ENCODE measurements at regions not wholly inside any gene's neighbourhood (a gene's known extent, or its start where the extent isn't known, plus 50 kb on each side); places are given as distances from the start of the nearest gene placed in this dataset.

GRCh38 chr13:107822006-107822405 is 393.3 kb downstream of the LIG4 start:
- Histone ChIP-seq H3K27ac (ENCODE audit: extremely low read depth, low read depth, low read length) (no peak overlapping the region), H3K4me1 (ENCODE audit: control insufficient read depth, insufficient read depth, low read length) (no peaks in the 10 kb centered on the region), H3K36me3 (ENCODE audit: control insufficient read depth in 2 of 2, insufficient read depth in 1 of 2, low read length in 2 of 2) (no peaks in the 10 kb centered on the region), H3K4me3 (ENCODE audit: low read depth, low read length) (no peak overlapping the region), H3K9me3 (ENCODE audit: control insufficient read depth, insufficient read depth, low read depth, low read length) (no peaks in the 10 kb centered on the region)
- ChIA-PET POLR2A (no interaction called here), CTCF (no interaction called here)
- no peak for TF ChIP-seq ZNF624 (tag by site-specific recombination; IDR thresholded peaks at IDR 0.05)
- TF ChIP-seq ZSCAN16 (tag by site-specific recombination; IDR thresholded peaks at IDR 0.05), result no peak
- TF ChIP-seq FEZF1 (tag by site-specific recombination; IDR thresholded peaks at IDR 0.05), result no peak
- TF ChIP-seq ZNF433 (tag by site-specific recombination; IDR thresholded peaks at IDR 0.05; ENCODE audit: low read depth), result no peak
- no peak for TF ChIP-seq ZBTB44 (tag by site-specific recombination; IDR thresholded peaks at IDR 0.05)
- TF ChIP-seq ZNF362 (tag by site-specific recombination; IDR thresholded peaks at IDR 0.05), result no peak
- TF ChIP-seq ZNF10 (tag by site-specific recombination; IDR thresholded peaks at IDR 0.05), result no peak
- TF ChIP-seq SALL2 (tag by site-specific recombination; IDR thresholded peaks at IDR 0.05; ENCODE audit: borderline replicate concordance), result no peak
- TF ChIP-seq ZNF707 (tag by site-specific recombination; IDR thresholded peaks at IDR 0.05), result no peak

- TF ChIP-seq ZBTB48 (tag by site-specific recombination; IDR thresholded peaks at IDR 0.05) (no peak), KLF8 (tag by site-specific recombination; IDR thresholded peaks at IDR 0.05) (no peak), ZNF112 (tag by site-specific recombination; IDR thresholded peaks at IDR 0.05) (no peak), ZNF704 (tag by site-specific recombination; IDR thresholded peaks at IDR 0.05) (no peak), KLF1 (tag by site-specific recombination; IDR thresholded peaks at IDR 0.05) (no peak), ZNF335 (tag by site-specific recombination; conservative IDR thresholded peaks at IDR 0.05) (no peak), ZNF658 (tag by site-specific recombination; IDR thresholded peaks at IDR 0.05) (no peak), ZSCAN16 (tag by site-specific recombination; IDR thresholded peaks at IDR 0.05) (no peak), ZNF548 (tag by site-specific recombination; IDR thresholded peaks at IDR 0.05) (no peak), ZBTB7A (tag by site-specific recombination; IDR thresholded peaks at IDR 0.05; ENCODE audit: low read depth) (no peak), GFI1B (tag by site-specific recombination; IDR thresholded peaks at IDR 0.05) (no peak), ZNF23 (tag by site-specific recombination; IDR thresholded peaks at IDR 0.05; ENCODE audit: borderline replicate concordance) (no peak), ZBTB11 (tag by site-specific recombination; conservative IDR thresholded peaks at IDR 0.05; ENCODE audit: low read depth) (no peak)
- Histone ChIP-seq H3K4me3 (ENCODE audit: low read depth, low read length) (no peak overlapping the region), H3K4me1 (ENCODE audit: control insufficient read depth, insufficient read depth, low read length) (no peaks in the 10 kb centered on the region), H3K36me3 (ENCODE audit: control insufficient read depth in 2 of 2, insufficient read depth in 1 of 2, low read length in 2 of 2) (no peaks in the 10 kb centered on the region), H3K27ac (ENCODE audit: extremely low read depth, low read depth, low read length) (no peak overlapping the region), H3K9me3 (ENCODE audit: control insufficient read depth, insufficient read depth, low read depth, low read length) (no peaks in the 10 kb centered on the region)
- ChIA-PET POLR2A (no interaction called here), CTCF (no interaction called here)
Observed at GRCh38 chr13:107821492-107821891, 393.8 kb downstream of the LIG4 start.
